Vagina (tissue), 2 donors: ENCODE measurements at regions not wholly inside any gene's neighbourhood (a gene's known extent, or its start where the extent isn't known, plus 50 kb on each side); places are given as distances from the start of the nearest gene placed in this dataset.

Source experiments
- CTCF ChIP-seq, 3 experiments: fragments of 450-650 bp in 2 of 3; fragments of 200-600 bp in 1 of 3; sonication (generic) in 1 of 3; IDR thresholded peaks; one replicate each; pipeline ENCODE4 v1.5.1; 2017 to 2019; ENCODE audit warnings: antibody characterized with exemption in 3 of 3, mild to moderate bottlenecking in 2 of 3, moderate library complexity in 2 of 3
- POLR2A ChIP-seq, 2 donors: fragments of 450-650 bp; IDR thresholded peaks; one replicate each; pipeline ENCODE4 v1.6.1; 2017; ENCODE audit warnings: antibody characterized with exemption in 2 of 2, mild to moderate bottlenecking in 2 of 2, moderate library complexity in 2 of 2

DNA sequence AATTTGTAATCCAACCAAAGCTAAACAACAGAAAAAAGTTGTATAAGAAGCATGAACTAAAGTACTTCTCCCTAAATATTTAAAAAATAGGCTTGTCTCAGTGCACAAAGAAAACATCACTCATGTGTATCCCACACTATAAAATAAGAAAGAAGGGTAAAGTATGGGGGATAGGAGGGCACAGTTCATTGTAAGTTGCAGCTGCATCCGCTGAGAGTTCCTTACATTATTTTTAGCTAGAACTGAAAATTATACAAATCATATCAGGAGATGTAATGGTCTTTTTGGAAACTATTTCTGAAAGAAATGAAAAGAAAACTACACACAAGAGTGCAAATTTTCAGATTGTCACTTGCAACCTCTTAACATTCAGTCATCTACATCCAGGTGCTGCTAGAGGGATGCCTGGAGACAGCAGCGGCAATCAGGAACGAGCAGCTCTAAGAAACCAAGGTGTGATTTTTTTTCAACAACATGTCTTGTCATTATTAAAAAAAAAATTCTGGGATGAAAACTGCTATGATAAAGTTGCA is 273.6 kb downstream of the ASXL3 start:
- no peak for TF ChIP-seq CTCF (IDR thresholded peaks at IDR 0.05)
- no peak for TF ChIP-seq POLR2A (IDR thresholded peaks at IDR 0.05)
